ENCODE measurements at regions not wholly inside any gene's neighbourhood (a gene's known extent, or its start where the extent isn't known, plus 50 kb on each side); places are given as distances from the start of the nearest gene placed in this dataset.
"Not testable (repeated sequence)": the region's sequence is repeated elsewhere in the genome, so short reads cannot be mapped to it uniquely, and the experiment has no call there.

DNA sequence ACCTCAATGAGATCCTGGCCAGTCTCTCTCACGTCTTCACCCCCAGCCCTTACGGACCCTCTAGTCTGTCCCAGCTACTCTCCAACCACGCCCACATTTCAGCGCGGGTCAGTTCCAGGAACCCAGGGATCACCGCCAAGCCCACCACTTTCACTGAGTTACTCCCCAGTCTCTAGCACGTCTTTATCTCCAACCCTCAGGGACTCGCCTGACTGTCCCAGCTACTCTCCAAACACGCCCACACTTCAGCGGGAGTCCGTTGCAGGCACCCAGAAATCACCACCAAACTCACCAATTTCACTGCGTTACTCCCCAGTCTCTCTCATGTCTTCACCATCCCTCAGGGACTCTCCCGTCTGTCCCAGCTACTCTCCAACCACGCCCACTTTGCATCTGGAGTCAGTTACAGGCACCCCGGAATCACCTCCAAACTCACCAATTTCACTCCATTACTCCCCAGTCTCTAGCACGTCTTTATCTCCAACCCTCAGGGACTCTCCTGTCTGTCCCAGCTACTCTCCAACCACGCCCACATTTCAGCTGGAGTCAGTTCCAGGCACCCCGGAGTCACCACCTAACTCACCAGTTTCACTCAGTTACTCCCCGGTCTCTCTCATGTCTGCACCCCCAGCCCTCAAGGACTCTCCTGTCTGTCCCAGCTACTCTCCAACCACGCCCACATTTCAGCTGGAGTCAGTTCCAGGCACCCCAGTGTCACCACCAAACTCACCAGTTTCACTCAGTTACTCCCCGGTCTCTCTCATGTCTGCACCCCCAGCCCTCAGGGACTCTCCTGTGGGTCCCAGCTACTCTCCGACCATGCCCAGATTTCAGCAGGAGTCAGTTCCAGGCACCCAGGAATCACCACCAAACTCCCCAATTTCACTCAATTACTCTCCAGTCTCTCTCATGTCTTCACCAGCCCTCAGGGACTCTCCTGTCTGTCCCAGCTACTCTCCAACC, 336.8 kb downstream of the CWH43 start:
- not testable (repeated sequence) for H3K27me3 ChIP-seq (ENCODE audit: control insufficient read depth, low read length); H3K27ac ChIP-seq (ENCODE audit: low read depth, low read length); H3K9me2 ChIP-seq (replicated peaks; ENCODE audit: control insufficient read depth, low read length); H3K4me1 ChIP-seq (ENCODE audit: control insufficient read depth, low read length); H3K79me2 ChIP-seq (ENCODE audit: control insufficient read depth, low read length); H3K9me3 ChIP-seq (ENCODE audit: control insufficient read depth, insufficient read depth, low read length); H3K4me3 ChIP-seq (ENCODE audit: low read length); H3K4me2 ChIP-seq (ENCODE audit: low read length); H3F3A ChIP-seq (ENCODE audit: control insufficient read depth, insufficient read depth); H3K36me3 ChIP-seq (ENCODE audit: control insufficient read depth, low read length); H4K20me1 ChIP-seq (ENCODE audit: control insufficient read depth, insufficient read depth, low read depth, low read length)

DNA sequence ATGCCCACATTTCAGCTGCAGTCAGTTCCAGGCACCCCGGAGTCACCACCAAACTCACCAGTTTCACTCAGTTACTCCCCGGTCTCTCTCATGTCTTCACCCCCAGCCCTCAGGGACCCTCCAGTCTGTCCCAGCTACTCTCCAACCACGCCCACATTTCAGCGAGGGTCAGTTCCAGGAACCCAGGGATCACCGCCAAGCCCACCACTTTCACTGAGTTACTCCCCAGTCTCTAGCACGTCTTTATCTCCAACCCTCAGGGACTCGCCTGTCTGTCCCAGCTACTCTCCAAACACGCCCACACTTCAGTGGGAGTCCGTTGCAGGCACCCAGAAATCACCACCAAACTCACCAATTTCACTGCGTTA, 337.5 kb downstream of the CWH43 start:
- not testable (repeated sequence) for H3F3A ChIP-seq (ENCODE audit: control insufficient read depth, insufficient read depth); H3K27me3 ChIP-seq (ENCODE audit: control insufficient read depth, low read length); H3K9me2 ChIP-seq (replicated peaks; ENCODE audit: control insufficient read depth, low read length); H3K36me3 ChIP-seq (ENCODE audit: control insufficient read depth, low read length); H3K9me3 ChIP-seq (ENCODE audit: control insufficient read depth, insufficient read depth, low read length); H4K20me1 ChIP-seq (ENCODE audit: control insufficient read depth, insufficient read depth, low read depth, low read length); H3K27ac ChIP-seq (ENCODE audit: low read depth, low read length); H3K79me2 ChIP-seq (ENCODE audit: control insufficient read depth, low read length); H3K4me1 ChIP-seq (ENCODE audit: control insufficient read depth, low read length); H3K4me3 ChIP-seq (ENCODE audit: low read length); H3K4me2 ChIP-seq (ENCODE audit: low read length)

All from DOHH2 (cell line).